ENCODE measurements at regions not wholly inside any gene's neighbourhood (a gene's known extent, or its start where the extent isn't known, plus 50 kb on each side); places are given as distances from the start of the nearest gene placed in this dataset.

- POLR2A ChIA-PET (ENCODE audit: unreplicated experiment), result interaction anchor here (0.6 kb wide), 1 partner anchor 1374 kb away, joined by 5 read pairs; no protein-coding TSS in a partner anchor
- H3K27ac ChIP-seq, result peak overlapping the region; percentile 16
- no peaks in the 10 kb centered on the region for H3K36me3 ChIP-seq (ENCODE audit: low read depth)
- H3K4me2 ChIP-seq, result peak overlapping the region; percentile 68; the same call in 1 of the 2 replicates
- peaks cover 6% of the 10 kb centered on the region; the same call in 1 of the 2 replicates for H3K9me3 ChIP-seq (ENCODE audit: insufficient read depth, low read depth)
- BruUV-seq (replicated peaks), result no TSS peak
- no peaks in the 10 kb centered on the region for H4K20me1 ChIP-seq (ENCODE audit: insufficient read depth)
- H3K79me2 ChIP-seq (ENCODE audit: low read depth), result peaks cover 1% of the 10 kb centered on the region; the same call in 1 of the 2 replicates
- TF ChIP-seq EZH2 (IDR thresholded peaks at IDR 0.05; ENCODE audit: low read depth) (no peak), CTCF (conservative IDR thresholded peaks at IDR 0.05) (no peak)
- CTCF ChIA-PET, result no interaction called here
- no peaks in the 10 kb centered on the region for H3K9me2 ChIP-seq (ENCODE audit: insufficient read depth)
- no peak overlapping the region for H3K4me3 ChIP-seq
- peaks cover 45% of the 10 kb centered on the region for H3F3A ChIP-seq (ENCODE audit: insufficient read depth, low read depth)
- no peak overlapping the region for H2AFZ ChIP-seq
- intact Hi-C loops (cut with micrococcal nuclease; ENCODE audit: unreplicated experiment), result no loop called here
- peak in 1 of 2 experiments; percentile 60 for DNase-seq
- H3K4me1 ChIP-seq (replicated peaks; ENCODE audit: insufficient read depth), result peaks cover 68% of the 10 kb centered on the region
- no peaks in the 10 kb centered on the region for H3K27me3 ChIP-seq (ENCODE audit: insufficient read depth, low read depth)
These were observed 202.3 kb upstream of the LPP start for GRCh38 chr3:187951452-187952190.

- no TSS peak for BruUV-seq (replicated peaks)
These were observed 201.1 kb upstream of the LPP start for GRCh38 chr3:187952849-187953248.

More at GRCh38 chr3:187952849-187953248, 201.1 kb upstream of the LPP start:
- Histone ChIP-seq H3F3A (ENCODE audit: insufficient read depth, low read depth) (peaks cover 45% of the 10 kb centered on the region), H3K9me2 (ENCODE audit: insufficient read depth) (no peaks in the 10 kb centered on the region), H3K4me1 (replicated peaks; ENCODE audit: insufficient read depth) (peaks cover 71% of the 10 kb centered on the region), H3K4me3 (no peak overlapping the region), H3K27me3 (ENCODE audit: insufficient read depth, low read depth) (no peaks in the 10 kb centered on the region), H3K79me2 (ENCODE audit: low read depth) (no peaks in the 10 kb centered on the region), H4K20me1 (ENCODE audit: insufficient read depth) (no peaks in the 10 kb centered on the region), H3K27ac (peak overlapping the region; percentile 90; the same call in 1 of the 2 replicates), H3K9me3 (ENCODE audit: insufficient read depth, low read depth) (peaks cover 6% of the 10 kb centered on the region; the same call in 1 of the 2 replicates), H2AFZ (no peak overlapping the region), H3K36me3 (ENCODE audit: low read depth) (no peaks in the 10 kb centered on the region), H3K4me2 (peak overlapping the region; percentile 68)
- peak; percentile 30 to 75 for DNase-seq
- ChIA-PET POLR2A (ENCODE audit: unreplicated experiment) (interaction anchor here (0.7 kb wide), 1 partner anchor 666 kb away, joined by 29 read pairs; no protein-coding TSS in a partner anchor), CTCF (interaction anchor here (0.7 to 0.9 kb wide), 3 partner anchors 200 to 205 kb away, joined by 3 to 8 read pairs (median 4); no protein-coding TSS in a partner anchor)
- intact Hi-C loops (cut with micrococcal nuclease; ENCODE audit: unreplicated experiment), result no loop called here
- TF ChIP-seq CTCF (conservative IDR thresholded peaks at IDR 0.05) (peak; percentile 41; the same call in 1 of the 2 replicates), EZH2 (IDR thresholded peaks at IDR 0.05; ENCODE audit: low read depth) (no peak)

Measured in PC-9 (cell line).